ENCODE measurements at regions not wholly inside any gene's neighbourhood (a gene's known extent, or its start where the extent isn't known, plus 50 kb on each side); places are given as distances from the start of the nearest gene placed in this dataset.

- Mint-ChIP-seq H3K4me1 (no peaks in the 10 kb centered on the region), H3K27ac (no peak overlapping the region), H3K27me3 (ENCODE audit: low read depth) (no peaks in the 10 kb centered on the region), H3K36me3 (ENCODE audit: insufficient read depth in 1 of 3, low read depth in 3 of 3) (peaks cover 8 to 24% (median 9%) of the 10 kb centered on the region in 3 experiments), H3K4me3 (no peak overlapping the region; a peak in 1 of 5 replicates), H3K9me3 (peaks cover 18 to 36% of the 10 kb centered on the region in 2 experiments)
- Histone ChIP-seq H4K20me1 (ENCODE audit: control insufficient read depth, insufficient read depth, insufficient read length) (no peaks in the 10 kb centered on the region), H2BK120ac (ENCODE audit: low read depth, low read length, poor library complexity, severe bottlenecking) (no peak overlapping the region), H3K23ac (ENCODE audit: insufficient read length, low read depth, low read length) (no peak overlapping the region), H3K79me1 (ENCODE audit: insufficient read depth, low read depth, low read length, poor library complexity, severe bottlenecking) (no peaks in the 10 kb centered on the region), H3K4ac (ENCODE audit: low read depth, low read length) (no peak overlapping the region), H2BK15ac (ENCODE audit: low read depth, low read length) (no peak overlapping the region), H2BK12ac (ENCODE audit: insufficient read length, low read depth, low read length) (no peak overlapping the region), H3K79me2 (ENCODE audit: insufficient read depth, low read length) (no peaks in the 10 kb centered on the region), H3K4me1 (ENCODE audit: insufficient read depth, low read length) (no peaks in the 10 kb centered on the region), H3K14ac (ENCODE audit: insufficient read depth, low read length) (no peak overlapping the region), H3K23me2 (ENCODE audit: insufficient read length, low read depth, low read length, poor library complexity, severe bottlenecking) (no peaks in the 10 kb centered on the region), H3K9ac (ENCODE audit: extremely low read depth, insufficient read length, low read length) (no peak overlapping the region), H3K4me2 (ENCODE audit: insufficient read depth, insufficient read length, low read length) (no peak overlapping the region), H3K56ac (ENCODE audit: insufficient read length, low read depth, low read length) (no peak overlapping the region), H4K8ac (replicated peaks; ENCODE audit: insufficient read length, low read depth, low read length) (no peak overlapping the region), H3K9me3 (ENCODE audit: control insufficient read depth, low read depth, low read length) (no peaks in the 10 kb centered on the region), H3K27me3 (ENCODE audit: insufficient read depth, low read length) (no peaks in the 10 kb centered on the region), H3T11ph (ENCODE audit: low read length) (no peak overlapping the region), H3K18ac (ENCODE audit: insufficient read length, low read depth, low read length) (no peak overlapping the region), H2BK20ac (ENCODE audit: low read depth, low read length, poor library complexity, severe bottlenecking) (no peak overlapping the region), H4K91ac (ENCODE audit: insufficient read length, low read depth, low read length) (no peak overlapping the region), H3K27ac (ENCODE audit: insufficient read length, low read depth, low read length) (no peak overlapping the region), H4K5ac (ENCODE audit: insufficient read length, low read depth, low read length) (no peak overlapping the region), H2AFZ (ENCODE audit: low read length) (no peak overlapping the region), H2BK5ac (ENCODE audit: insufficient read length, low read length) (no peak overlapping the region), H2AK5ac (ENCODE audit: insufficient read length, low read length) (no peak overlapping the region)
- TF ChIP-seq CTCF (conservative IDR thresholded peaks at IDR 0.05) = no peak
- WGBS (ENCODE audit: extremely low coverage, insufficient read length, low lambda C conversion rate) = no CpG with 5 or more reads among the region's 1 CpG
- no peak for DNase-seq
Observed at GRCh38 chr18:27263369-27263768, 78.3 kb upstream of the CHST9 start.
